NK-92 treated with Interleukin-12 subunit alpha and Interleukin-12 subunit beta, amount 100 ng/mL, for 24 hours (cell line): ENCODE measurements at regions not wholly inside any gene's neighbourhood (a gene's known extent, or its start where the extent isn't known, plus 50 kb on each side); places are given as distances from the start of the nearest gene placed in this dataset.

Experiments used
- DNase-seq: peaks from one replicate; lab custom pipeline; 2025; lab: John Stamatoyannopoulos, UW

- DNase-seq = no peak
Observed at GRCh38 chr13:55467476-55467875, 1673.2 kb upstream of the PRR20A start.

- no peak for DNase-seq
Observed at GRCh38 chr13:55483626-55484158, 1657.0 kb upstream of the PRR20A start.

- DNase-seq = no peak
Observed at GRCh38 chr13:55493297-55493696, 1647.4 kb upstream of the PRR20A start.

- no peak for DNase-seq
Observed at GRCh38 chr13:55497486-55497885, 1643.2 kb upstream of the PRR20A start.

GRCh38 chr13:55500694-55501093 lies 1640.0 kb upstream of the PRR20A start:
- DNase-seq = no peak

GRCh38 chr13:55516610-55517009 lies 1624.1 kb upstream of the PRR20A start:
- no peak for DNase-seq

- DNase-seq = no peak
Observed at GRCh38 chr13:55517312-55517711, 1623.4 kb upstream of the PRR20A start.

- no peak for DNase-seq
Observed at GRCh38 chr13:55528434-55528833, 1612.3 kb upstream of the PRR20A start.

GRCh38 chr13:55534306-55534705 lies 1606.4 kb upstream of the PRR20A start:
- DNase-seq = no peak

GRCh38 chr13:55538424-55538823 lies 1602.3 kb upstream of the PRR20A start:
- DNase-seq = no peak

- no peak for DNase-seq
Observed at GRCh38 chr13:55543053-55543452, 1597.7 kb upstream of the PRR20A start.

- no peak for DNase-seq
Observed at GRCh38 chr13:55550624-55551023, 1590.1 kb upstream of the PRR20A start.

- no peak for DNase-seq
Observed at GRCh38 chr13:55553701-55554100, 1587.0 kb upstream of the PRR20A start.

GRCh38 chr13:55554741-55555140 lies 1586.0 kb upstream of the PRR20A start:
- DNase-seq = no peak

GRCh38 chr13:55560331-55560730 lies 1580.4 kb upstream of the PRR20A start:
- DNase-seq = no peak

GRCh38 chr13:55563267-55563666 lies 1577.5 kb upstream of the PRR20A start:
- DNase-seq = no peak

GRCh38 chr13:55566334-55566733 lies 1574.4 kb upstream of the PRR20A start:
- no peak for DNase-seq

- DNase-seq = no peak
Observed at GRCh38 chr13:55566779-55567178, 1573.9 kb upstream of the PRR20A start.

GRCh38 chr13:55567721-55568625 lies 1572.7 kb upstream of the PRR20A start:
- DNase-seq = no peak

GRCh38 chr13:55569082-55569481 lies 1571.6 kb upstream of the PRR20A start:
- no peak for DNase-seq

- DNase-seq = no peak
Observed at GRCh38 chr13:55569514-55569913, 1571.2 kb upstream of the PRR20A start.

- DNase-seq = no peak
Observed at GRCh38 chr13:55570371-55570770, 1570.3 kb upstream of the PRR20A start.

GRCh38 chr13:55571237-55571867 lies 1569.4 kb upstream of the PRR20A start:
- no peak for DNase-seq
